HepG2 (cell line): ENCODE measurements at regions not wholly inside any gene's neighbourhood (a gene's known extent, or its start where the extent isn't known, plus 50 kb on each side); places are given as distances from the start of the nearest gene placed in this dataset.

Source experiments
- ATAC-seq: fragments of 200-7000 bp; cut with Tn5 transposase; 3 replicates; pipeline ENCODE4 v1.9.1; 2020; ENCODE audit warnings: mild to moderate bottlenecking, moderate library complexity
- BruUV-seq: library from RNA; stranded (reverse); fragments of 400-500 nt; replicated peaks from 2 replicates; lab custom pipeline; 2021; lab: Mats Ljungman, UMichigan
- CTCF ChIA-PET: fragments of 300-600 bp; formaldehyde crosslinking; extraction: SDS; loops from one replicate; lab custom pipeline; 2021; ENCODE audit warnings: low total read pairs, inconsistent platforms, low intra/inter-chr PET ratio; lab: Yijun Ruan, JAX
- POLR2A ChIA-PET: fragments of 350-600 bp; sonication (Branson Sonifier 250); formaldehyde crosslinking; loops from one replicate; lab custom pipeline; 2020; ENCODE audit warnings: antibody characterized with exemption, inconsistent platforms; lab: Yijun Ruan, JAX
- DNase-seq: peaks from one replicate; pipeline ENCODE4 v3.0.0-alpha.2; 2015; ENCODE audit warnings: low spot score
- FAIRE-seq: peaks from 3 replicates; lab custom pipeline; 2011; peaks lifted over from hg19 to GRCh38; lab: Jason Lieb, UNC
- H2AFZ ChIP-seq: one replicate; pipeline ENCODE4 v1.6.1; 2011; ENCODE audit warnings: low read length, inconsistent platforms
- H3K27ac ChIP-seq: fragments of 300-600 bp; 3 replicates; pipeline ENCODE4 v1.8.0; 2011; ENCODE audit warnings: mixed run types, mild to moderate bottlenecking, mixed read lengths, low read length, inconsistent platforms; ENCODE audit not compliant: insufficient read depth; ENCODE audit errors: extremely low read length
- H3K27me3 ChIP-seq, 2 experiments: fragments of 200-600 bp in 1 of 2; 2 replicates in 1 of 2; 3 replicates in 1 of 2; pipeline versions ENCODE4 v1.6.0 to v1.8.0; 2011; ENCODE audit warnings: low read length in 2 of 2, mild to moderate bottlenecking in 2 of 2, moderate library complexity in 2 of 2, inconsistent platforms in 1 of 2; ENCODE audit not compliant: insufficient read depth in 2 of 2, control insufficient read depth in 1 of 2
- H3K36me3 ChIP-seq, 2 experiments: fragments of 200-600 bp in 1 of 2; replicated peaks in 1 of 2; 2 replicates in 1 of 2; 3 replicates in 1 of 2; pipeline versions ENCODE4 v1.5.1 to v1.8.0; 2011; ENCODE audit warnings: low read length in 2 of 2, inconsistent platforms in 1 of 2; ENCODE audit not compliant: insufficient read depth in 2 of 2, control insufficient read depth in 1 of 2
- H3K4me1 ChIP-seq: 2 replicates; pipeline ENCODE4 v1.5.1; 2012; ENCODE audit warnings: low read length, inconsistent platforms; ENCODE audit not compliant: insufficient read depth
- H3K4me2 ChIP-seq: 2 replicates; pipeline ENCODE4 v1.6.0; 2011; ENCODE audit warnings: low read depth, low read length, inconsistent platforms
- H3K4me3 ChIP-seq, 3 experiments: fragments of 200-600 bp in 1 of 3; sonication (generic), shearing (Covaris generic) in 1 of 3; replicated peaks in 1 of 3; 2 replicates each; pipeline ENCODE4 v1.5.1; 2011 to 2016; ENCODE audit warnings: low read length in 3 of 3, inconsistent platforms in 2 of 3, low read depth in 2 of 3, mild to moderate bottlenecking in 2 of 3, control low read depth in 1 of 3, mixed read lengths in 1 of 3; ENCODE audit not compliant: insufficient read depth in 1 of 3
- H3K79me2 ChIP-seq: one replicate; pipeline ENCODE4 v1.6.1; 2011; ENCODE audit warnings: low read length, inconsistent platforms; ENCODE audit not compliant: insufficient read depth
- H3K9ac ChIP-seq: 2 replicates; pipeline ENCODE4 v1.6.0; 2011; ENCODE audit warnings: mild to moderate bottlenecking, low read depth, low read length, inconsistent platforms; ENCODE audit not compliant: insufficient read depth
- H3K9me3 ChIP-seq: 2 replicates; pipeline ENCODE4 v1.5.1; 2012; ENCODE audit warnings: mild to moderate bottlenecking, low read length
- H4K20me1 ChIP-seq: 2 replicates; pipeline ENCODE4 v1.6.0; 2011; ENCODE audit warnings: inconsistent platforms, mild to moderate bottlenecking, low read length, moderate library complexity; ENCODE audit not compliant: insufficient read depth
- FOSL1 ChIP-seq: sonication (generic); formaldehyde crosslinking; IDR thresholded peaks from 2 replicates; pipeline ENCODE4 v1.9.0; 2021; ENCODE audit warnings: missing genetic modification reagents, borderline replicate concordance
- IRF2 ChIP-seq: IDR thresholded peaks from 2 replicates; pipeline ENCODE4 v1.6.1; 2018; ENCODE audit warnings: missing genetic modification reagents, missing compliant biosample characterization
- NCOR1 ChIP-seq: fragments of 200-600 bp; sonication (generic); IDR thresholded peaks from 2 replicates; pipeline ENCODE4 v1.7.0; 2017; ENCODE audit warnings: antibody characterized with exemption, low read length, borderline replicate concordance
- SAP130 ChIP-seq: IDR thresholded peaks from 2 replicates; pipeline ENCODE4 v1.6.1; 2016; ENCODE audit warnings: low read depth
- ZNF160 ChIP-seq: sonication (generic); formaldehyde crosslinking; IDR thresholded peaks from 2 replicates; pipeline ENCODE4 v1.8.0; 2022; ENCODE audit warnings: mild to moderate bottlenecking, inconsistent platforms, missing genetic modification reagents
- ZNF562 ChIP-seq: sonication (generic); formaldehyde crosslinking; IDR thresholded peaks from 2 replicates; pipeline ENCODE4 v1.8.0; 2022; ENCODE audit warnings: missing genetic modification reagents, borderline replicate concordance
- ZNF563 ChIP-seq: sonication (generic); formaldehyde crosslinking; IDR thresholded peaks from 2 replicates; pipeline ENCODE4 v1.8.0; 2022; ENCODE audit warnings: mild to moderate bottlenecking, moderate library complexity, missing genetic modification reagents
- WGBS: methylation state at CpG from one replicate; pipeline ENCODE4 v1.1.6; 2017; ENCODE audit warnings: low lambda C conversion rate; 5-methylcytosine and 5-hydroxymethylcytosine counted together
- in situ Hi-C: cut with HindIII; loops from 2 replicates; pipeline ENCODE4 v1.10.0; 2017; ENCODE audit warnings: low pct_unique_long_range_greater_than_20kb; ENCODE audit not compliant: extremely low pct_ligation_motif_present
- intact Hi-C: fragments of 100-400 bp; cut with micrococcal nuclease; formaldehyde crosslinking; loops from one replicate; pipeline ENCODE4 v1.10.0; 2022; ENCODE audit not compliant: unreplicated experiment
- TF ChIP-seq, protein P1 (sequence below): IDR thresholded peaks from 2 replicates; pipeline ENCODE4 v1.6.1; 2016

DNA sequence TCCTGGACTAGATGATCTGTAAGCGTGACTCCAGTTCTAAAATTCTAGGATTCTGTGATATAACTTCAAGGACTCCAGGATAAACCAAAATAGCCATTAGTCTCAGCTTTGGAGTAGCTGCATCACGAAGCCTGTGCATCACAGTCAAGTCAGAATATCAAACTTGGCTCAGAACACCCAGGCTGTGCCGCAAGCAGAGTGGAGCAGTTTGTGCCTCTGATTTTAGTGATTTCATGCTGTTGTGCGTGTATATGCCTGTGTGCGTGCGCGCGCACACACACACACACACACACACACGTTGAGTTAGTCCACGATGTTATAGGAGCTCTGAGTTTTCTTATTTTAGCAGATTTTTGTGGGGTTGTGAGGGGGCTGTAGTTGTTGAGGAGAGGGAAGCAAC lies 356.6 kb upstream of the KCNH8 start:
- no peak overlapping the region for H3K27ac ChIP-seq
- no peak overlapping the region for H3K4me2 ChIP-seq
- TF ChIP-seq FOSL1 (CRISPR knock-in tag) = no peak
- no peak overlapping the region for H2AFZ ChIP-seq
- POLR2A ChIA-PET = no interaction called here
- in situ Hi-C loops = no loop called here
- CTCF ChIA-PET = no interaction called here
- FAIRE-seq = no peak
- WGBS = 41% methylated on average over 10 of the region's 10 CpGs
- no peaks in the 10 kb centered on the region for H3K9me3 ChIP-seq
- ATAC-seq = no peak
- no TSS peak for BruUV-seq
- no peaks in the 10 kb centered on the region for H3K4me1 ChIP-seq
- H3K27me3 ChIP-seq = no peaks in the 10 kb centered on the region
- H3K4me3 ChIP-seq = no peak overlapping the region
- H3K79me2 ChIP-seq = no peaks in the 10 kb centered on the region
- H4K20me1 ChIP-seq = no peaks in the 10 kb centered on the region
- DNase-seq = no peak
- H3K36me3 ChIP-seq = no peaks in the 10 kb centered on the region
- H3K9ac ChIP-seq = no peak overlapping the region
- intact Hi-C loops = no loop called here

DNA sequence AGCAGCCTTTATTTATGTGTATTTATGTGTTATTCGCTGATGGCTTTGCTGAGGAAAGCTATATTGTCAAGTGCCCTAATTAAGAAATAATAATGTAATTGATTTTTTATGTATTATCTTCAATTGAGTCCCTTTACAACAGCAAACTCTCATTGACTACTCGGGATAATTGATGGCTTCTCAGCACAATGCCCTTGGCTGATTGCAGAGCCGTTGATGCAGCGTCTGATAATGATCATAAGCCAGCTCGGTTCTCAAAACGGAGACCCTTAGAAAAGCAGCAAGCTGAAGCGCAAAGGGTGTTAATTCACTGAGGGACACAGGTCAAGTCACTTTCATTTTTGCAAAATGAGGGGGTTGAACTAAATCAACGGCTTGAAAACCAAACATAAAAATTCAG lies 357.1 kb upstream of the KCNH8 start:
- ChIA-PET POLR2A (no interaction called here), CTCF (no interaction called here)
- Histone ChIP-seq H3K4me1 (no peaks in the 10 kb centered on the region), H3K4me3 (no peak overlapping the region), H4K20me1 (no peaks in the 10 kb centered on the region), H3K9me3 (no peaks in the 10 kb centered on the region), H3K9ac (no peak overlapping the region), H3K27me3 (no peaks in the 10 kb centered on the region), H3K36me3 (no peaks in the 10 kb centered on the region), H3K4me2 (no peak overlapping the region), H3K27ac (no peak overlapping the region), H2AFZ (no peak overlapping the region), H3K79me2 (no peaks in the 10 kb centered on the region)
- WGBS = 13% methylated on average over 8 of the region's 8 CpGs
- intact Hi-C loops = no loop called here
- in situ Hi-C loops = no loop called here
- TF ChIP-seq ZNF562 (CRISPR knock-in tag) (no peak), ZNF563 (no peak), NCOR1 (no peak), ZNF160 (CRISPR knock-in tag) (no peak), SAP130 (no peak), IRF2 (CRISPR knock-in tag) (no peak)
- TF ChIP-seq, protein P1, sequence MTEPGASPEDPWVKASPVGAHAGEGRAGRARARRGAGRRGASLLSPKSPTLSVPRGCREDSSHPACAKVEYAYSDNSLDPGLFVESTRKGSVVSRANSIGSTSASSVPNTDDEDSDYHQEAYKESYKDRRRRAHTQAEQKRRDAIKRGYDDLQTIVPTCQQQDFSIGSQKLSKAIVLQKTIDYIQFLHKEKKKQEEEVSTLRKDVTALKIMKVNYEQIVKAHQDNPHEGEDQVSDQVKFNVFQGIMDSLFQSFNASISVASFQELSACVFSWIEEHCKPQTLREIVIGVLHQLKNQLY (CRISPR knock-in tag) = no peak
- ATAC-seq = no peak
- DNase-seq = no peak
- no TSS peak for BruUV-seq
- no peak for FAIRE-seq
